PC-9 (cell line): ENCODE measurements at regions not wholly inside any gene's neighbourhood (a gene's known extent, or its start where the extent isn't known, plus 50 kb on each side); places are given as distances from the start of the nearest gene placed in this dataset.
A peak's percentile ranks its signal among the peaks of the same experiment; 100 is the strongest.

ENCODE experiments used
- BruUV-seq: library from RNA; stranded (reverse); fragments of 400-500 nt; replicated peaks from 2 replicates; lab custom pipeline; 2021; lab: Mats Ljungman, UMichigan
- CTCF ChIA-PET: fragments of 300-600 bp; sonication (Branson Sonifier 250); formaldehyde crosslinking; loops from one replicate; lab custom pipeline; 2022; ENCODE audit warnings: antibody characterized with exemption; lab: Charles Lee
- POLR2A ChIA-PET: fragments of 300-600 bp; sonication (Branson Sonifier 250); formaldehyde crosslinking; loops from one replicate; lab custom pipeline; 2022; ENCODE audit warnings: antibody characterized with exemption; ENCODE audit not compliant: unreplicated experiment; lab: Charles Lee
- DNase-seq, 2 experiments: peaks; one replicate each; pipeline versions ENCODE4 v3.0.0 to v3.0.0-alpha.2; 2015 to 2022; ENCODE audit warnings: mixed read lengths in 1 of 2
- H2AFZ ChIP-seq: fragments of 200-600 bp; sonication (generic); 2 replicates; pipeline ENCODE4 v1.8.1; 2017; ENCODE audit warnings: antibody characterized with exemption
- H3F3A ChIP-seq: fragments of 200-600 bp; sonication (generic); 2 replicates; pipeline ENCODE4 v1.8.1; 2017; ENCODE audit warnings: antibody characterized with exemption, mild to moderate bottlenecking, low read depth; ENCODE audit not compliant: insufficient read depth
- H3K27ac ChIP-seq: fragments of 200-600 bp; sonication (generic); 2 replicates; pipeline ENCODE4 v1.6.1; 2016; ENCODE audit warnings: mixed run types
- H3K27me3 ChIP-seq: fragments of 200-600 bp; sonication (generic); 2 replicates; pipeline ENCODE4 v1.6.1; 2016; ENCODE audit warnings: low read depth, mixed run types; ENCODE audit not compliant: insufficient read depth
- H3K36me3 ChIP-seq: fragments of 200-600 bp; sonication (generic); 2 replicates; pipeline ENCODE4 v1.6.1; 2016; ENCODE audit warnings: low read depth, mixed run types
- H3K4me1 ChIP-seq: fragments of 200-600 bp; sonication (generic); replicated peaks from 2 replicates; pipeline ENCODE4 v1.6.1; 2016; ENCODE audit warnings: mixed run types; ENCODE audit not compliant: insufficient read depth
- H3K4me2 ChIP-seq: fragments of 200-600 bp; sonication (generic); 2 replicates; pipeline ENCODE4 v1.6.1; 2017; ENCODE audit warnings: mixed run types
- H3K4me3 ChIP-seq: fragments of 200-600 bp; sonication (generic); 2 replicates; pipeline ENCODE4 v1.6.1; 2016; ENCODE audit warnings: mixed run types
- H3K79me2 ChIP-seq: fragments of 200-600 bp; sonication (generic); 2 replicates; pipeline ENCODE4 v1.6.1; 2017; ENCODE audit warnings: low read depth, mixed run types
- H3K9me2 ChIP-seq: fragments of 200-600 bp; sonication (generic); 2 replicates; pipeline ENCODE4 v1.8.1; 2017; ENCODE audit warnings: mild to moderate bottlenecking; ENCODE audit not compliant: insufficient read depth
- H3K9me3 ChIP-seq: fragments of 200-600 bp; sonication (generic); 2 replicates; pipeline ENCODE4 v1.8.1; 2016; ENCODE audit warnings: low read depth; ENCODE audit not compliant: insufficient read depth
- H4K20me1 ChIP-seq: fragments of 200-600 bp; sonication (generic); 2 replicates; pipeline ENCODE4 v1.8.1; 2017; ENCODE audit not compliant: insufficient read depth
- CTCF ChIP-seq: fragments of 200-600 bp; sonication (generic); conservative IDR thresholded peaks from 2 replicates; pipeline ENCODE4 v1.6.1; 2017; ENCODE audit warnings: mixed run types, antibody characterized with exemption, mild to moderate bottlenecking, moderate library complexity
- EZH2 ChIP-seq: fragments of 200-600 bp; sonication (generic); IDR thresholded peaks from 2 replicates; pipeline ENCODE4 v1.8.0; 2017; ENCODE audit warnings: antibody characterized with exemption, low read depth
- intact Hi-C: fragments of 100-400 bp; cut with micrococcal nuclease; formaldehyde crosslinking; loops from one replicate; pipeline ENCODE4 v1.10.0; 2022; ENCODE audit not compliant: unreplicated experiment

DNA sequence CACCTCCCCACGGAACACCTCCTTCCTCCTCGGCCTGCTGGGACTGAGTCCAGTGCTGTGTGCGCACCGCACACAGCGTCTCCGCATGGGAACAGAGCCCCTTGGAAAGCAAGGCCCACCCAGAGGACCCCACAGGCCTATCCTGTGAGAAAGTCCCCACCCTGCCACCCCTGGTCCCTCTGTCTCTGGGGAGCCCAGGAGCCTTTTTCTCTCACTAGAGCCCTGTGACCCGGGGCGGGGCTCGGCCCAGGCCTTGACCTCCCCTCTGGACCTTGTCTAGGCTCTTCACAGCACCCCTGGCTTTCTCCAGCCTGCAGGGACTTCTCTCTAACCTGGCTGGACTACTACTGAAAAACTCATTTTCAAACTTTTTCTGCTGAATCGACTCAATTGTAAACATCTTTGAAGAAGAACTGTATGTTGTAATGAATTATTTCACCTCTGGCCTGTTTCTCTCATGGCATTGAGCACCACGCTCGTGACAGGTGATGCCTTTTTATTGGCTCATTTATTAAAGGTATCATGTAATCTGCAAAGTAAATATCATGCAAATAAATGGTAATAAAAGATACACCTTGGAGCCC lies 89.2 kb downstream of the IRX1 start:
- H3K36me3 ChIP-seq, result no peaks in the 10 kb centered on the region
- ChIA-PET POLR2A (no interaction called here), CTCF (no interaction called here)
- no peaks in the 10 kb centered on the region for H3F3A ChIP-seq
- no peaks in the 10 kb centered on the region for H4K20me1 ChIP-seq
- H2AFZ ChIP-seq, result no peak overlapping the region
- H3K9me2 ChIP-seq, result no peaks in the 10 kb centered on the region
- no peaks in the 10 kb centered on the region; the same call in 1 of the 2 replicates for H3K9me3 ChIP-seq
- no peak for TF ChIP-seq CTCF
- no peak for TF ChIP-seq EZH2
- H3K27ac ChIP-seq, result no peak overlapping the region
- H3K4me3 ChIP-seq, result no peak overlapping the region
- peaks cover 72% of the 10 kb centered on the region for H3K27me3 ChIP-seq
- no peaks in the 10 kb centered on the region for H3K4me1 ChIP-seq
- intact Hi-C loops, result no loop called here
- no peaks in the 10 kb centered on the region for H3K79me2 ChIP-seq
- BruUV-seq, result no TSS peak
- H3K4me2 ChIP-seq, result no peak overlapping the region
- peak in 1 of 2 experiments; percentile 6 for DNase-seq

- ChIA-PET CTCF (no interaction called here), POLR2A (no interaction called here)
- H3K27ac ChIP-seq, result no peak overlapping the region
- H3K4me1 ChIP-seq, result no peaks in the 10 kb centered on the region
- no peak overlapping the region for H2AFZ ChIP-seq
- no peaks in the 10 kb centered on the region for H3K36me3 ChIP-seq
- BruUV-seq, result no TSS peak
- TF ChIP-seq EZH2, result no peak
- no peak for TF ChIP-seq CTCF
- 0 out of 2 replicates have a peak, but pooled peaks cover 2% of the 10 kb centered on the region for H4K20me1 ChIP-seq
- no peak for DNase-seq
- intact Hi-C loops, result no loop called here
- H3F3A ChIP-seq, result no peaks in the 10 kb centered on the region
- H3K9me2 ChIP-seq, result no peaks in the 10 kb centered on the region
- H3K27me3 ChIP-seq, result peaks cover 65% of the 10 kb centered on the region
- H3K9me3 ChIP-seq, result no peaks in the 10 kb centered on the region
- H3K4me3 ChIP-seq, result no peak overlapping the region
- H3K4me2 ChIP-seq, result no peak overlapping the region
- H3K79me2 ChIP-seq, result no peaks in the 10 kb centered on the region
Measured at GRCh38 chr5:3694819-3695218, 99.2 kb downstream of the IRX1 start.

- no peaks in the 10 kb centered on the region for H3K9me2 ChIP-seq
- no TSS peak for BruUV-seq
- DNase-seq, result no peak
- 0 out of 2 replicates have a peak, but pooled peaks cover 2% of the 10 kb centered on the region for H4K20me1 ChIP-seq
- no peak overlapping the region for H3K4me2 ChIP-seq
- no peaks in the 10 kb centered on the region for H3F3A ChIP-seq
- TF ChIP-seq EZH2 (no peak), CTCF (no peak)
- no peaks in the 10 kb centered on the region for H3K9me3 ChIP-seq
- no peaks in the 10 kb centered on the region for H3K4me1 ChIP-seq
- intact Hi-C loops, result no loop called here
- POLR2A ChIA-PET, result no interaction called here
- CTCF ChIA-PET, result no interaction called here
- no peaks in the 10 kb centered on the region for H3K79me2 ChIP-seq
- H2AFZ ChIP-seq, result no peak overlapping the region
- H3K27me3 ChIP-seq, result peaks cover 69% of the 10 kb centered on the region
- H3K27ac ChIP-seq, result no peak overlapping the region
- H3K4me3 ChIP-seq, result no peak overlapping the region
- H3K36me3 ChIP-seq, result no peaks in the 10 kb centered on the region
Measured at GRCh38 chr5:3695818-3696217, 100.2 kb downstream of the IRX1 start.
